Liver (tissue), 8 donors: ENCODE measurements at regions not wholly inside any gene's neighbourhood (a gene's known extent, or its start where the extent isn't known, plus 50 kb on each side); places are given as distances from the start of the nearest gene placed in this dataset.

ENCODE experiments used
- DNase-seq: peaks from one replicate; pipeline ENCODE4 v3.0.0-alpha.2; 2017; ENCODE audit warnings: low spot score
- H3K27ac ChIP-seq, 2 donors: one replicate each; pipeline ENCODE4 v1.7.0; 2013; ENCODE audit warnings: inconsistent platforms in 2 of 2, low read length in 2 of 2, control low read depth in 1 of 2, low read depth in 1 of 2, mild to moderate bottlenecking in 1 of 2
- H3K27me3 ChIP-seq, 4 donors: one replicate each; pipeline versions ENCODE4 v1.6.1 to v1.7.0; 2013; ENCODE audit warnings: low read length in 3 of 4, inconsistent platforms in 1 of 4, mild to moderate bottlenecking in 1 of 4, moderate library complexity in 1 of 4; ENCODE audit not compliant: control insufficient read depth in 4 of 4, insufficient read depth in 4 of 4
- H3K36me3 ChIP-seq, 4 donors: one replicate each; pipeline versions ENCODE4 v1.6.1 to v1.7.0; 2013; ENCODE audit warnings: low read length in 3 of 4, mild to moderate bottlenecking in 3 of 4, low read depth in 1 of 4, moderate library complexity in 1 of 4; ENCODE audit not compliant: control insufficient read depth in 4 of 4, insufficient read depth in 3 of 4
- H3K4me1 ChIP-seq, 4 donors: one replicate each; pipeline versions ENCODE4 v1.6.1 to v1.7.0; 2013; ENCODE audit warnings: low read length in 3 of 4, mild to moderate bottlenecking in 3 of 4, moderate library complexity in 1 of 4; ENCODE audit not compliant: control insufficient read depth in 4 of 4, insufficient read depth in 4 of 4
- H3K4me3 ChIP-seq, 3 donors: one replicate each; pipeline versions ENCODE4 v1.6.1 to v1.7.0; 2013; ENCODE audit warnings: low read length in 3 of 3, control low read depth in 1 of 3, low read depth in 1 of 3, mild to moderate bottlenecking in 1 of 3
- H3K9ac ChIP-seq, 2 donors: one replicate each; pipeline ENCODE4 v1.7.0; 2013; ENCODE audit warnings: low read length in 2 of 2, mild to moderate bottlenecking in 2 of 2, moderate library complexity in 2 of 2, control low read depth in 1 of 2, low read depth in 1 of 2
- H3K9me3 ChIP-seq, 4 donors: one replicate each; pipeline versions ENCODE4 v1.6.1 to v1.7.0; 2013; ENCODE audit warnings: low read length in 3 of 4; ENCODE audit not compliant: control insufficient read depth in 4 of 4
- ATF3 ChIP-seq: IDR thresholded peaks from 2 replicates; pipeline ENCODE4 v1.6.1; 2016; ENCODE audit warnings: antibody characterized with exemption
- CTCF ChIP-seq: fragments of 150-350 bp; IDR thresholded peaks from 2 replicates; pipeline ENCODE4 v1.5.1; 2017; ENCODE audit warnings: improper control_type of control experiment, low read depth, low read length; ENCODE audit not compliant: missing input control
- EGR1 ChIP-seq, 2 donors: IDR thresholded peaks; 2 replicates each; pipeline ENCODE4 v1.6.1; 2016 to 2018; ENCODE audit warnings: antibody characterized with exemption in 2 of 2, low read depth in 2 of 2
- FOXA2 ChIP-seq: IDR thresholded peaks from 2 replicates; pipeline ENCODE4 v1.6.1; 2016; ENCODE audit warnings: antibody characterized with exemption
- GABPA ChIP-seq, 2 donors: IDR thresholded peaks in 1 of 2; conservative IDR thresholded peaks in 1 of 2; 2 replicates each; pipeline ENCODE4 v1.6.1; 2016; ENCODE audit warnings: antibody characterized with exemption in 2 of 2, mild to moderate bottlenecking in 1 of 2, moderate library complexity in 1 of 2
- HNF4A ChIP-seq, 2 donors: conservative IDR thresholded peaks; 2 replicates each; pipeline ENCODE4 v1.6.1; 2016; ENCODE audit warnings: antibody characterized with exemption in 2 of 2, mild to moderate bottlenecking in 2 of 2
- HNF4G ChIP-seq: IDR thresholded peaks from 2 replicates; pipeline ENCODE4 v1.6.1; 2016; ENCODE audit warnings: antibody characterized with exemption
- JUND ChIP-seq, 2 donors: IDR thresholded peaks; 2 replicates each; pipeline ENCODE4 v1.6.1; 2016; ENCODE audit warnings: antibody characterized with exemption in 2 of 2
- MAX ChIP-seq: IDR thresholded peaks from 2 replicates; pipeline ENCODE4 v1.6.1; 2016; ENCODE audit warnings: antibody characterized with exemption
- NR2F2 ChIP-seq: IDR thresholded peaks from 2 replicates; pipeline ENCODE4 v1.6.1; 2016; ENCODE audit warnings: antibody characterized with exemption
- RAD21 ChIP-seq, 2 donors: IDR thresholded peaks; 2 replicates each; pipeline ENCODE4 v1.6.1; 2016; ENCODE audit warnings: antibody characterized with exemption in 2 of 2, mild to moderate bottlenecking in 2 of 2
- REST ChIP-seq: IDR thresholded peaks from 2 replicates; pipeline ENCODE4 v1.6.1; 2016; ENCODE audit warnings: antibody characterized with exemption, mild to moderate bottlenecking
- RXRA ChIP-seq, 2 donors: IDR thresholded peaks; 2 replicates each; pipeline ENCODE4 v1.6.1; 2017 to 2018; ENCODE audit warnings: antibody characterized with exemption in 2 of 2, mild to moderate bottlenecking in 1 of 2
- SP1 ChIP-seq: IDR thresholded peaks from 2 replicates; pipeline ENCODE4 v1.6.1; 2018; ENCODE audit warnings: antibody characterized with exemption, mild to moderate bottlenecking
- TAF1 ChIP-seq: conservative IDR thresholded peaks from 2 replicates; pipeline ENCODE4 v1.6.1; 2016; ENCODE audit warnings: antibody characterized with exemption, mild to moderate bottlenecking
- YY1 ChIP-seq: IDR thresholded peaks from 2 replicates; pipeline ENCODE4 v1.6.1; 2016; ENCODE audit warnings: antibody characterized with exemption, mild to moderate bottlenecking
- WGBS: extraction: QIAGEN DNeasy Blood & Tissue Kit; methylation state at CpG from one replicate; pipeline ENCODE4 v1.1.7; 2013; 5-methylcytosine and 5-hydroxymethylcytosine counted together
- donor health status: healthy.
- donor health status: healthy.
- donor health status: healthy.
- donor health status: healthy.
- donor health status: healthy.

- no peak for DNase-seq
Observed at GRCh38 chr9:79952401-79952800, 380.6 kb downstream of the TLE4 start.

More at GRCh38 chr9:79952401-79952800, 380.6 kb downstream of the TLE4 start:
- Histone ChIP-seq H3K9me3 (no peaks in the 10 kb centered on the region), H3K4me3 (no peak overlapping the region), H3K27ac (no peak overlapping the region), H3K4me1 (no peaks in the 10 kb centered on the region), H3K27me3 (no peaks in the 10 kb centered on the region), H3K9ac (no peak overlapping the region), H3K36me3 (no peaks in the 10 kb centered on the region)
- TF ChIP-seq CTCF, result no peak
- no peak for TF ChIP-seq GABPA (IDR thresholded peaks at IDR 0.05 in 1 of 2, conservative IDR thresholded peaks at IDR 0.05 in 1 of 2)
- no peak for TF ChIP-seq ATF3
- no peak for TF ChIP-seq FOXA2
- TF ChIP-seq RXRA (IDR thresholded peaks at IDR 0.05), result no peak
- TF ChIP-seq HNF4G, result no peak
- no peak for TF ChIP-seq YY1
- TF ChIP-seq SP1, result no peak
- no peak for TF ChIP-seq RAD21 (IDR thresholded peaks at IDR 0.05)
- no peak for TF ChIP-seq MAX
- TF ChIP-seq NR2F2, result no peak
- no peak for TF ChIP-seq HNF4A (conservative IDR thresholded peaks at IDR 0.05)
- no peak for TF ChIP-seq JUND (IDR thresholded peaks at IDR 0.05)
- TF ChIP-seq EGR1 (IDR thresholded peaks at IDR 0.05; ENCODE audit: low read depth in 2 of 2), result no peak
- no peak for TF ChIP-seq REST
- TF ChIP-seq TAF1, result no peak
- 88% methylated on average over 2 of the region's 2 CpGs for WGBS
